ENCODE measurements at regions not wholly inside any gene's neighbourhood (a gene's known extent, or its start where the extent isn't known, plus 50 kb on each side); places are given as distances from the start of the nearest gene placed in this dataset.

- TF ChIP-seq EZH2 (IDR thresholded peaks at IDR 0.05; ENCODE audit: borderline replicate concordance, low read depth, low read length, poor library complexity, severe bottlenecking), result no peak
- TF ChIP-seq CTCF (conservative IDR thresholded peaks at IDR 0.05; ENCODE audit: low read depth, low read length), result no peak
These were observed 54.4 kb upstream of the SEC61G start for GRCh38 chr7:54813398-54813797.

All from A673 (cell line).